Neural cell (in vitro differentiated cells): ENCODE measurements at regions not wholly inside any gene's neighbourhood (a gene's known extent, or its start where the extent isn't known, plus 50 kb on each side); places are given as distances from the start of the nearest gene placed in this dataset.

ENCODE experiments used
- EP300 ChIP-seq: fragments of 450-650 bp; conservative IDR thresholded peaks from 2 replicates; pipeline ENCODE4 v1.6.1; 2014; ENCODE audit warnings: antibody characterized with exemption, mild to moderate bottlenecking, moderate library complexity; ENCODE audit not compliant: poor library complexity, severe bottlenecking
- EZH2 ChIP-seq: fragments of 200-600, 300-800 bp; shearing (Covaris generic), sonication (generic); IDR thresholded peaks from 2 replicates; pipeline ENCODE4 v1.6.1; 2014; ENCODE audit warnings: antibody characterized with exemption, low read length, borderline replicate concordance, mild to moderate bottlenecking; ENCODE audit not compliant: insufficient read depth, poor library complexity, severe bottlenecking
- TF ChIP-seq, protein P1 (sequence below): fragments of 450-650 bp; IDR thresholded peaks from 2 replicates; pipeline ENCODE4 v1.5.1; 2014; ENCODE audit warnings: antibody characterized with exemption, mild to moderate bottlenecking, moderate library complexity; ENCODE audit not compliant: poor library complexity, severe bottlenecking

GRCh38 chr11:122199661-122200060 lies 83.6 kb upstream of the BLID start:
- TF ChIP-seq, protein P1, sequence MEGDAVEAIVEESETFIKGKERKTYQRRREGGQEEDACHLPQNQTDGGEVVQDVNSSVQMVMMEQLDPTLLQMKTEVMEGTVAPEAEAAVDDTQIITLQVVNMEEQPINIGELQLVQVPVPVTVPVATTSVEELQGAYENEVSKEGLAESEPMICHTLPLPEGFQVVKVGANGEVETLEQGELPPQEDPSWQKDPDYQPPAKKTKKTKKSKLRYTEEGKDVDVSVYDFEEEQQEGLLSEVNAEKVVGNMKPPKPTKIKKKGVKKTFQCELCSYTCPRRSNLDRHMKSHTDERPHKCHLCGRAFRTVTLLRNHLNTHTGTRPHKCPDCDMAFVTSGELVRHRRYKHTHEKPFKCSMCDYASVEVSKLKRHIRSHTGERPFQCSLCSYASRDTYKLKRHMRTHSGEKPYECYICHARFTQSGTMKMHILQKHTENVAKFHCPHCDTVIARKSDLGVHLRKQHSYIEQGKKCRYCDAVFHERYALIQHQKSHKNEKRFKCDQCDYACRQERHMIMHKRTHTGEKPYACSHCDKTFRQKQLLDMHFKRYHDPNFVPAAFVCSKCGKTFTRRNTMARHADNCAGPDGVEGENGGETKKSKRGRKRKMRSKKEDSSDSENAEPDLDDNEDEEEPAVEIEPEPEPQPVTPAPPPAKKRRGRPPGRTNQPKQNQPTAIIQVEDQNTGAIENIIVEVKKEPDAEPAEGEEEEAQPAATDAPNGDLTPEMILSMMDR, result no peak
- TF ChIP-seq EZH2 (no peak), EP300 (no peak)
